Hindlimb muscle (tissue), 1 donor: ENCODE measurements at regions not wholly inside any gene's neighbourhood (a gene's known extent, or its start where the extent isn't known, plus 50 kb on each side); places are given as distances from the start of the nearest gene placed in this dataset.

Experiments used
- DNase-seq: peaks from one replicate; pipeline ENCODE4 v3.0.0-alpha.2; 2013

GRCh38 chr20:60589623-60590022 is 631.4 kb downstream of the CDH26 start:
- DNase-seq = peak; percentile 71

DNA sequence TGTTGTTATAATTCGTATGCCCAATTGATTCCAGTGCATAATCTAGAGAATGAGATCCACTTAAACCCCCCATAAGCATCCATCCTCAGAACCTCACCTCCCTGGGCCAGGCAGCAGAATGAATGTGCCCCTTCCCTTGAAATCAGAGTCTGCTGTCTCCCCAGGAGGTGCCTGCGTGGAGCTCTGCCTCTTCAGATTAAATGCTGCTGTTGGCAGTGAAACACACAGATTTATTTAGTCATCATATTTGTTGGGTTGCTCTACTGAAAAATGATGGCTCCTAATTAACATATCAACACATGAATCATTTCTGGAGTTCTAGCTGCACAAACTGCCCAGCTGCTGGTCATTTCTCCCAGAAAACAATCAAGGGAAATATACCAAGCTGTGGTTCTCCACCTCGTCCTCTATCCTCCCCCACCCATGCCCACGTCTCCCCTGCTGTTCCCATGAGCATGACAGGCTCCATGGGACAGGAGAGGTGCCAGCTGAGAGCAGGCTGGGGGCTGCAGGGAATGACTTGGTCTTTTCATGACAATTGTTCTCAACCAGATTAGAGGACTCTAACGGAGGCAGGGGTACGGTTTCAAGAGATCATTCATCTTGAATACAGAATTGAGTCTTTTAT is 633.1 kb downstream of the CDH26 start:
- no peak for DNase-seq

DNA sequence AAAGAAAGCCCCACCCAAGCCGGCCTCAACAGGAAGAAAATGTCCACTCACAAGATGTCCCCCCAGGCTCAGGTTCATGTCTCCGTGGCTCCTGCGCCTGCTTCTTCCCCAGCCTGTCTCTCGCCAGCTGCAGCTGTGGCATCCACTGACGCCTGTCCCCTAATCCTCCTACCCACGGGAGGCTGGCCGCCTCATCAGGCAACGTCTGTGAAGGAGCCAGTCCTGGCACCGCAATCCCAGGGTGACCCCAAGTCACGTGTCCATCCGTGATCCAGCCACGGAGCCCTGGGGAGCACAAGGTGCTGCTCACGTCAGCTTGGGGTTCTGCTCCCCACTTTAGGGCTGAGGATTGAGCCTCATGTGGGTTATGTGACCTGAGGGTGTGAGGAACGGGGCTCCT is 640.3 kb downstream of the CDH26 start:
- DNase-seq = no peak

DNA sequence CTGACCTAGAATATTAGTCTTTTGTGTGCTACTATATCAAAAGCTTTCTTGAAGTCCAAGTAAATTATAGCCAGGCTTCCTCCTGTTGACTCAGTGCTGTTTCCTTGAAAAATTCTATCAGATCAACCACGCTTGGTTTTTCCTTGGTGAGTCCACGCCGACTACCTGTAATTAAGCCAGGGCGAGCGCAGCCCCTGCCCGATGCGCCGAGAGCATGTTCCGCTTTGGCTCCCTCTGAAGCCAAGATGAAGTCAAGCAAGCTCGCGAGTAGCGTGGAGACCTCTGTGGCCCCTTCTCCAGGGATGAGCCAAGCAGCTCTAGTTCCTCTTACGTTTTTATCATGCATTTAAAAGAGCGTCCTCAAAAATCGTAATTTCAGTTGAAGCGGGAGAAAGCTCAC is 641.2 kb downstream of the CDH26 start:
- no peak for DNase-seq

DNA sequence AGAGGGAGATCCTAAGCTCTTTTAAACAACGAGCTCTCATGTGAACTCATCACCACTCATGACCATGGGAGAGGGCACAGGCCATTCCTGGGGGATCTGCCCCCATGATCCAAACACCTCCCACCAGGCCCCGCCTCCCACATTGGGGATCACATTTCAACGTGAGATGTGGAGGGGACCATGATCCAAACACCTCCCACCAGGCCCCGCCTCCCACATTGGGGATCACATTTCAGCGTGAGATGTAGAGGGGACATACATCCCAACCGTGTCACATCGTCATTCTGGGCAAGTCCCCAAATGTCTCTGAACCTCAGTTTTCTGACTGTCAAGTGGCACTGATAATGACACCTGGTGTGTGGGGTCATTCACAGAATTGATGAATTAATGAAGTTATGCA is 641.8 kb downstream of the CDH26 start:
- DNase-seq = no peak

DNA sequence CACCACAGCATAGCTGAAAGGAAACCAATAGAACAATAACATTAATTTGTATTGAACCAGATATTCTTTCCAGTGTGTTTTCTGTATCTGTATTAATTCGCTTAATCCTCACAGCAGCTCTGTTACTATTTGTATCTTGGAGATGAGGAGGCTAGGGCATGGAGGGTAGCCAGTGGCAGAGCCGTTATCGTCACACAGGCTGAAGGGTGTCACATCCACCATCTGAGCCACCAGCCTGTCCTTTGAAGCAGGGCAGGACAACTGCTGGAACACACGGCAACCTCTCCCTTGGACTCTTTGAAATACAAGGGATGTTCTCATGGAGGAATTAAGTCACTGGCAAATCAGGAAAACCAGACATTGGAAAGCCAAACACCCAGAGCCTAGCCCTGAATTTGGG is 628.0 kb upstream of the CDH4 start:
- no peak for DNase-seq

DNA sequence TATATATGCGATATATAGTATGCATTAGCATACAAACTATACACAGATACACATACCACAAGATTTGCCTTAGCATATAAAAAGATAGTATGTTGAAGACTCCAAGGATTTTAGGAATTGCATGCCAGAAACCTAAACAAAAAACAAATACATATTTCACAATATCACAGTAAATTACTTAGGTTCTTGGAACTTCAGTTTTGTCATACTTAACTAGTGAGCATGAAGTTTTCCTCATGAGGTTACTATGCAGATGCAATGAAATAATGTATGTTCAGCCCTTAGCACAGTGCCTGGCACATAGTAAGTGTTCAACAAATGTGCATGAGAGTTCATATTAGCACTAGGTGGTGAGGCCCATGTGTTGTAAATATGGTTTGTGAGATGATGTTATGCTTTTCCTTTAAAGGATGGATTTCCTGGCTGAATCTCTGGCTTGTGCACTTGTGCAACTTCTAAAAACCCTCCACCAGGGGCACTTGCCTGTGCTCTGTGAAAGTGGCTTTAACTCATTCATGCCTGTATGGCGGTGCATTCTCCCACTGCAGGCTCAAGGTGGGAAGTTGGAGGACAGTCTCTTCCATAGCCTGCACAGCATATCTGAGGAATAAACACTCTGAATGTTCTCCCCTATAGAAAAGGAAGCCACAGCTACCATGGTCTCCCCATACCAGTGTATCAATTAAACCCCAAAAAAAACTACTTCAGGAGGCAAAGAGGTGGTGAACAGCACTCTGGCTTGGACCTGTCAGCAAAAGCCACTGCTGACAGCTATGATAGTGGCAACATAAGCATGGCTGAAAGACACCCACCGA is 624.1 kb upstream of the CDH4 start:
- no peak for DNase-seq

DNA sequence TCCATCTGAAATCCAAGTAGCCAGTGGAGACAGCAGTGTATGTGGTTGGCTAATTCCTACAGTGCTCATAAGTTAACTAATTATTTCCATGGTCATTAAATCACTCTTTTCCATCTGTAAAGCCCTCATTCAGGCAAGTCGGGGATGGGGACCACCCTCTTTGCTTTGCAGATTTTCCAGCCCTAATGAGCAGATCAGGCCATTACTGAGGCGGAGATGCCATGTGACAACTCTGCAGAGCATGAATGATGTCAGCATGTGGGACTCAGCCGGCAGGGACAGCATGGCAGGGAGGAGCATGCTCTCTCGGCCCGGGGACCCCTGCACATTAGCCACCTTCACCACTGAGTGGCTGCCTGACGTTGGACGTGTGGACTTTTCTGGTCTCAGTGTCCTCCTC is 623.3 kb upstream of the CDH4 start:
- no peak for DNase-seq

DNA sequence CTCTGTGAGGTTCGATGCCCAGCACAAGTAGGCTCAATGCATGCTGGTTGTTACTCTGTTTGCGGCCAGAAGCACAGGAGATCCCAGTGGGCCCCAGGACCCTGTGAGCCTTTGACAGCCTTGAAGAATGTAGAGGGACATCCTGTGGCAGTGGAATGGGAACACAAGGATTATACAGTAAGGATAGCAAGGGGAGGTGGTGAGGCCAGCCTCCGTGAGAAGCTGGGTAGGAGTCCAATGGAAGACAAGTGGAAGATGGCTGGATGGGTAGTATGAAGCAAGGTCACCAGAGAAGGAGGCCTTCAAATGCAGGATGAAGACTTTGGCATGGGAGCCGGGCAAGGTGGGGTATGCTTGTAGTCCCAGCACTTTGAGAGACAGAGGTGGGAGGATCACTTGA is 622.9 kb upstream of the CDH4 start:
- no peak for DNase-seq

GRCh38 chr20:60630609-60631008 is 621.5 kb upstream of the CDH4 start:
- DNase-seq = no peak

GRCh38 chr20:60631585-60632287 is 620.3 kb upstream of the CDH4 start:
- no peak for DNase-seq

DNA sequence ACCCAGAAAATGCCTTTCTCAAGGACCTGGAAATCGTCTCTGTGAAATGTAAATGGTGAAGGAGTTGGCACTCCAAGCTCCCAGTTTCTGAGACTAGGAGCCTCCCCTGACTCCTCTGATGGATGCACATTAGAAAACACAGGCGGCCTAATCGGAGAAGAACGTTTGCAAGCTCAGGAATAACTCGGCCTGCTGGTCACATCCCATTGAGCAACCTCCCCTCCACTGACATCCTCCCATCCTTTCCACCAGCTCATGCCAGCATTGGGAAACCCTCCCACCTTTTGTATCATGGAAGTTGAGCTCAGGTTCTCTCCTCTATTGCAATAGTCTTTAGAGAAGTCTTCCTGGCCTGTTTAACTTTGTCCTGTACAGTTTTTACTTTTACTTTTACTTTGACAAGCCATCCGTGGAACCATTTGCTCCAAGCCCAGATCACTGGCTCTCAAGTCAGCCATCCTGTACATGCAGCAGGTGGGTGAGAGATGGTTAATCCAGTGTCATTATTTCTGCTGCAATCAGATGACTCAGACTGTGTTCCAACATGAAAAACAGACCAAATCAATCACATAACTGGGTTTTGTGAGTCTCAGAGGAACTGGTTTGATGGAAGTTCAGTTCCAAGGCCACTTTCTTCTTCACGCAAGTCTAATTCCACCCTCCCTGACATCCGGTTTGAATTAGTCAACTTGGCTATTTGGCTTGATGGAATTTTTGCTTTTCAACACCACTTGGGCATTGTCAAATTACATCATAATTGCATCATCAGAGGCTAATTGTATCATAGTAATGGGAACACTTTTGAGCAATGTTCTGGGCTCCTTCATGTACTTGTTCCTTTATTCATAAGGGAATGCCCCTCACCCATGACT is 619.4 kb upstream of the CDH4 start:
- DNase-seq = no peak

DNA sequence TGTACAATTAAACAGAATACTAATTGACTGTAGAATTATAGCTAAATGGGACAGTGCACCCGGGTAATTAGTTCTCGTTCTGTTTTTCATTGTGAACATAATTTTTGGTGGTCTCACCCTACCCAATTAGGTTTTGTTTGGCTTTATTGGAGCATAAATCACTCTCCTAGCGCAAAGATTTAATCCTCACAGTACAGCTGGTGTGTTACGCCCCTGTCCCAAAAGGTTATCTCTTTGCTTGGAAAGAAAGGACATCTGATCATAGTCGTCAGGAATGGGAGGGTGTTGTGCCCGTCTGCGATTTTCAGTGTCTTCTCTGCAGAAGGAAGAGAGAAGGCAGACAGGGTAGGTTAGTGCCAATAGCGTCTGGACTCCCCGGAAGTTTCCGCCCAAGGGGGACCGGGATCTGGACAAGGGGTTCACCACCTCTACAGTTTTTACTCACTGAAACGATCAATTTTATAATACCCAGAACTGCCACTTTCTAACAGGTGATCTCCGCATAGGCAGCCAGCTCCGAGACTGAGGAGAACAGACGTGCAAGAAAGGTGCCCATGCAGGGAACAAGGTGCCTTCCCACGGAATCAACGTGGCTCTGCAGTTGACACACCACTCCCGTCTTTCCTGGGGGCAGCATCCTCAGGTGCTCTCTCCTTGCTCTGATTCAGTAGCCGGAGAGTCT is 617.4 kb upstream of the CDH4 start:
- no peak for DNase-seq

- no peak for DNase-seq
Measured at GRCh38 chr20:60636417-60636816, 615.6 kb upstream of the CDH4 start.

- DNase-seq = no peak
Measured at GRCh38 chr20:60637801-60638200, 614.3 kb upstream of the CDH4 start.

DNA sequence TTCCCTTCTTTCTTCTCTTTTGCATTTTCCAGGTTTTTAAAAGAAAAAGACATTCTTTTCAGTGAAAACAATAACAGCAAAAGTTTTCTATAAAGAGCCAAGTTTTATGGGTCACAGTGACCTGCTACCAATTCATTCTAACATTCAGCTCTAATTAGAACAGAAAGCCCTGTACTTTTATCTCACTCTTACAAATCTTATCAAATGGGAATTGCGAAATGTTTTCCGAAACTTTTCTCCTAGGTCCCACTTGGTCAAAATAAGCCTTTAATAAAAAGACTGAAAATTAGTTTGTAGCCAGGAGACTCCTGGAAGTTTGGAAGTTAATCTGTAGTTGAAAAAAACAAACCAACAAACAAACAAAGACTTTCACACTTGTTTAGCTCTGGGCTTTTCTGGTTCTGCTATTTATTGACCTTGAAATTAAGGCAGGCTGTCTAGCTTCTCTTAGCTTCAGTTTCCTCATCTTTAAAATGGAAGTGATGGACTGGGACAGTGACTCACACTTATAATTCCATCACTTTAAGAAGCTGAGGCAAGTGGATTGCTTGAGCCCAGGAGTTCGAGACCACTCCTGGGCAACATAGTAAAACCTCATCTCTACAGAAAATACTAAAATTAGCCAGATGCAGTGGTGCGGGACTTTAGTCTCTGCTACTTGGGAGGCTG is 613.5 kb upstream of the CDH4 start:
- no peak for DNase-seq

DNA sequence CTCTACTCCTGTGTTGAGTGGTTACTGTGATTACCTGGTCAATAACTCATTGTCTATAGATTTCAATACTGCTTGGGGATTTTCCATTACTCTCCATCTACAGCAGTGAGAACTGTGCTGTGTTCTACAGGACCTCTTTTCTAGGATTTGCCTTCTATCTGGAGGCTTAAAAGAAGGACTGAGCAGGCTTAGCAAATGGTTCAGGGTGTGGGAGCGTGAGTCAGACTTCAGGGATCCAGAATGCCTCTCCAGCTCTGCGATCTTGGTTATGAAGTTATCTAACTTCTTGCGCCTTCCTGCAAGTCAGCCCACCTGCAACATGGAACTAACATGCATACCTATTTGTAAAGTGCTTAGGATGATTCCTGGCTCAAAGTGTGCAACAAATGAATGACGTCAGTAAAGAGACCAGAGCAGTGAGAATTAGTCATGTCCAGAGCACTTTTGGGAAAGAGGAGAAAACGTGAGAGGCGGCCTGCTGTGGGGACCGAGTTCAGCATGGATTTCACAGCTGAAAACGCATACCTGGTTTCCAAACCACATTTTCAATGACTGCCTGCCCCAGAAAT is 610.1 kb upstream of the CDH4 start:
- DNase-seq = no peak

GRCh38 chr20:60642541-60642940 is 609.5 kb upstream of the CDH4 start:
- DNase-seq = no peak

DNA sequence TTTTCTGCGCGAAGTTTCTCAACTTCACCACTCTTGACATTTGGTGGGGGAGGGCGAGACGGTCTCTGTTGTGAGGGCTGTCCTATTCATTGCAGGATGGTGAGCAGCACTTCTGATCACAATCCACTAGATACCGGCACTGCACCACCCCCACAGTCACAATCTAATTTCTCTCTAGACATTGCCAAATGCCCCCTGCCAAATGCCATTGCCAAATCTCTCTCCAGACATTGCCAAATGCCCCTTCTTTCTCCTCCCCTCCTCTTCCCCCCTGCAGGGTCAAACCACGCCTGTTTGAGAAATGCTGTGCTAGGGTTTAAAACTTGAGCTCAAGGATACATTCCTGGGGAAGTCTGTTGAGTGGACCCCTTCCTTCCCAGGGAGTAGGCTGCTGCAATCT is 603.5 kb upstream of the CDH4 start:
- DNase-seq = no peak

- no peak for DNase-seq
Measured at GRCh38 chr20:60649541-60649940, 602.5 kb upstream of the CDH4 start.

DNA sequence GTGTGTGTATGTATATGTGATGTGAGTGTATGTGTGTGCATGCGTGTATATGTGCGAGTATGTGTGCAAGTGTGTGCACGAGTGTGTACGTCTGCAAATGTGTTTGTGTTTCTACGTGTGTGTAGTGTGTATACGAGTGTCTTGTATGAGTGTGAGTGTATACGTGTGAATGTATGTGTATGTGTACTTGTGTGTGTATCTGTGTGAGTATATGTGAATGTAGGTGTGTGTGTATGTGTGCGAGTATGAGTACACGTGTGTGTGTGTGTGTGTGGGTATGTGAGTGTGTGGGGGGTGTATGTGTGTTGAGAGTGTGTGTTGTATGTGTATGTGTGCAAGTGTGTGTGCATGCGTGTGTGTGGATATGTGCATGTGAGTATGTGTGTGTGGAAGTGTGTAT is 602.0 kb upstream of the CDH4 start:
- no peak for DNase-seq
